Loucy (cell line): ENCODE measurements at regions not wholly inside any gene's neighbourhood (a gene's known extent, or its start where the extent isn't known, plus 50 kb on each side); places are given as distances from the start of the nearest gene placed in this dataset.
A peak's percentile ranks its signal among the peaks of the same experiment; 100 is the strongest.

Source experiments
- CTCF ChIP-seq: fragments of 200-600 bp; sonication (generic); conservative IDR thresholded peaks from 2 replicates; pipeline ENCODE4 v1.5.1; 2014; ENCODE audit warnings: mild to moderate bottlenecking, antibody characterized with exemption, low read length
- EZH2phosphoT487 ChIP-seq: fragments of 200-600 bp; IDR thresholded peaks from 2 replicates; pipeline ENCODE4 v1.6.1; 2018; ENCODE audit warnings: antibody characterized with exemption, mild to moderate bottlenecking, moderate library complexity, borderline replicate concordance

- peak; percentile 69 for TF ChIP-seq CTCF
- TF ChIP-seq EZH2phosphoT487, result no peak
These were observed 216.8 kb downstream of the VGLL3 start for GRCh38 chr3:86774082-86774691.
